ENCODE measurements at regions not wholly inside any gene's neighbourhood (a gene's known extent, or its start where the extent isn't known, plus 50 kb on each side); places are given as distances from the start of the nearest gene placed in this dataset.

- DNase-seq (ENCODE audit: extremely low read depth, low read depth) = no peak
- no peak for TF ChIP-seq CTCF (IDR thresholded peaks at IDR 0.05; ENCODE audit: low read depth, low read length, missing control alignments)
- H3K4me3 ChIP-seq (replicated peaks; ENCODE audit: low read depth, low read length) = no peak overlapping the region
Measured at GRCh38 chr17:14559264-14560119, 258.6 kb downstream of the HS3ST3B1 start.

GRCh38 chr17:14557480-14557879, 256.6 kb downstream of the HS3ST3B1 start:
- no peak for DNase-seq (ENCODE audit: extremely low read depth, low read depth)
- no peak overlapping the region for H3K4me3 ChIP-seq (replicated peaks; ENCODE audit: low read depth, low read length)
- no peak for TF ChIP-seq CTCF (IDR thresholded peaks at IDR 0.05; ENCODE audit: low read depth, low read length, missing control alignments)

- no peak overlapping the region for H3K4me3 ChIP-seq (replicated peaks; ENCODE audit: low read depth, low read length)
- no peak for TF ChIP-seq CTCF (IDR thresholded peaks at IDR 0.05; ENCODE audit: low read depth, low read length, missing control alignments)
- no peak for DNase-seq (ENCODE audit: extremely low read depth, low read depth)
Measured at GRCh38 chr17:14553847-14554246, 253.0 kb downstream of the HS3ST3B1 start.

- no peak for TF ChIP-seq CTCF (IDR thresholded peaks at IDR 0.05; ENCODE audit: low read depth, low read length, missing control alignments)
- H3K4me3 ChIP-seq (replicated peaks; ENCODE audit: low read depth, low read length) = no peak overlapping the region
- no peak for DNase-seq (ENCODE audit: extremely low read depth, low read depth)
Measured at GRCh38 chr17:14552306-14552705, 251.4 kb downstream of the HS3ST3B1 start.

GRCh38 chr17:14547556-14547955, 246.7 kb downstream of the HS3ST3B1 start:
- no peak for DNase-seq (ENCODE audit: extremely low read depth, low read depth)
- no peak overlapping the region for H3K4me3 ChIP-seq (replicated peaks; ENCODE audit: low read depth, low read length)
- no peak for TF ChIP-seq CTCF (IDR thresholded peaks at IDR 0.05; ENCODE audit: low read depth, low read length, missing control alignments)

- no peak for DNase-seq (ENCODE audit: extremely low read depth, low read depth)
- no peak for TF ChIP-seq CTCF (IDR thresholded peaks at IDR 0.05; ENCODE audit: low read depth, low read length, missing control alignments)
- no peak overlapping the region for H3K4me3 ChIP-seq (replicated peaks; ENCODE audit: low read depth, low read length)
Measured at GRCh38 chr17:14547016-14547415, 246.1 kb downstream of the HS3ST3B1 start.
